Myocyte (in vitro differentiated cells): ENCODE measurements at regions not wholly inside any gene's neighbourhood (a gene's known extent, or its start where the extent isn't known, plus 50 kb on each side); places are given as distances from the start of the nearest gene placed in this dataset.
"Not testable (repeated sequence)": the region's sequence is repeated elsewhere in the genome, so short reads cannot be mapped to it uniquely, and the experiment has no call there.

Source experiments
- DNase-seq: peaks from one replicate; pipeline ENCODE4 v3.0.0-alpha.2; 2012; ENCODE audit warnings: low read depth

DNA sequence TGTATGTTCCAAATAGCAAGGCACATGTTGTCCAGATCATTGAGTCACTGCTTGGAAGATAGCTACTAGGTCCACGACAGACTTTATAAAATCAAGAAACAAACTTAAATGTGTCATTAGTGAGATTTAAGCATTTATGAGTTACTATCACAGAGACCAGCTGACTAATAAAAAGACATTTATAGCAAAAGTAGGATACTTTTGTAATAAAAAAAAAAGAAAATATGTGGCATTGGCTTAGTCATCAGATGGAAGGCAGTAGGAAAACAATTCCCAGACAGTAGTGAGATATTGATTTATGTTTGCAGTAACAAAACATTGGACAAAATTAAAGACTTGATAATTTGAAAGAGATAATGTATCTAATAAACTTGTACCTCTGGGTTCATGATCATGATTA lies 881.0 kb upstream of the LRRN3 start:
- DNase-seq, result no peak

DNA sequence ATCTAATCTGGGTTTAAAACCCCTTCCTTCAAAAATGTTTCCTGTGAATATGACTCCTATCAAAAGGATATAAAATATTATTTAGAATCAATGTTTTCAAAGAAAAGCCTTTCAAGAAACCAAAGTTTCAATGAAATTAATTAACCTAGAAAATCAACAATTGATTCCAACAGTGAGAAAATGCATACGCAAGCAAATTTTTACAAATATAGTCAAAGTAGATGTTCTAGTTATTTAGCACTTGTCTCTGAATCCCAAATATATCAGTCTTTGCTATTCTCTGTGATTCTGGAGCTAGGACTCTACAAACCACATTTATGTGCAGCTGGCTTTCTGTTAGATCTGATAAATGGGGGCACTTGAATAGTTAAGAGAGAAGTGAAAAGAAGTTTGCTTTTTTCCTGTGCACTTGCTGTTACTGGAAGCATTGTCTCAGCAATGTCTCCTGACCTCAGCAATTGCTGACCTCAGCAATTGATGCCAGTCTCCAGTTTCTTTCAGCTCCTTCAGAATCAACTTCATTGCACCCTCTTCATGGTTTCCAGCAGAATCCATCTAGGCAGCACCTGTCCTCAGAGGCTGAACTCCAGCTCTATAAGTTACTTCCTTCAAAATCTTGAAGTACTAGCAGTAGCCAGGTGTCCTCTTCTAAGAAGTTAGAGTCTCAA lies 879.9 kb upstream of the LRRN3 start:
- DNase-seq, result no peak

DNA sequence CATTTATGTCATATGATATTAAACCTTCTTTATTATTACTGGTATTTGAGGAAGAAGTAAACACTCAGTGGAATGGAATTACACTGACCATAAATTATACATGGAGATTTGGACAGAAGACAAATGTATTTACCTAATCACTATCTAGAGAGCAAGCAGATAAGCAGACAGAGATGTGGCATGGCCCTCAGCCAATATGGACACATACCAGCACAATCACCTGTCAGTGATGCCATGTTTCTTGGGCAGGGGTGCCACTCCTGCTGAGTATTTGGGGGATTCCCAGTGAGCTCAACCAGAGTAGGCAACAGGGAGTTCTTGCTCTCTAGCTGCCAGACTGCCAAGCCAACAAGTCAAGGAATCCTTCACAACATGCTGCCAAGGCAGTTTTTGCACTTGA lies 866.3 kb upstream of the LRRN3 start:
- no peak for DNase-seq

DNA sequence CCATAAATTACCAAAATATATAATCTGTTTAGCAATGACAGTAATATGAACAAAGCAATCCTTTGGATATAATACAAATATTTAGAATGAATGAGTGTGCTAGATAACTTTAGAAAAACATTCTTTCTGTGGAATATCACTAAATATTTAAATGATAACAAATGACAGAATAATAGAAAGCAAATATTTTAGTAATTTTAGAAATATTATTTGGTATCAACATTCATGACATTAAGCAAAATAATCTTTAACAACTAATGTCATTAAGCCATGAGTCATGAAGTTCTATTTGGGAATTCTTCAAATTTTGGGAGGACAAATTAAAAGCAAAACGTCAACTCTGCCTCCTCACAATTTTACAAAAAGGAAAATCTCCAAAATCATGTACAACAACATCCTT lies 844.8 kb upstream of the LRRN3 start:
- no peak for DNase-seq

DNA sequence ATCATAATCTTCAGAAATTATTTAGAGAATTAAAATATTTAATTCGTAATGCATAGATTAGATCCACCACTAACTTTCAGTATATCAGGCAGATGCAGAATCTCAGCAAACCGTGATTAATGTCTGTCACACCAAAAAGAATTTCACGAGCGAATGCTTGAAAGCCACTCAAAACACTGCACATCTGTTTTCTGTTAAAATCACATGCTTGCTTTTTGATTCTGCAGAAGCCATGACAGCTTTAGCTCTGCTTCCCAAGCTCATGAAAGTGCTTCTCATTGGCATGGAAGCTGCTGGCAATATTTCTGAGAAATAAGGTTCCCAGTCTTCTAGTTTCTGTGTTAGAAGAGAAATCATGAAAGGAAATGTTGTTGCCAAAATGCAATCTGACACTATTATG lies 837.8 kb upstream of the LRRN3 start:
- no peak for DNase-seq

DNA sequence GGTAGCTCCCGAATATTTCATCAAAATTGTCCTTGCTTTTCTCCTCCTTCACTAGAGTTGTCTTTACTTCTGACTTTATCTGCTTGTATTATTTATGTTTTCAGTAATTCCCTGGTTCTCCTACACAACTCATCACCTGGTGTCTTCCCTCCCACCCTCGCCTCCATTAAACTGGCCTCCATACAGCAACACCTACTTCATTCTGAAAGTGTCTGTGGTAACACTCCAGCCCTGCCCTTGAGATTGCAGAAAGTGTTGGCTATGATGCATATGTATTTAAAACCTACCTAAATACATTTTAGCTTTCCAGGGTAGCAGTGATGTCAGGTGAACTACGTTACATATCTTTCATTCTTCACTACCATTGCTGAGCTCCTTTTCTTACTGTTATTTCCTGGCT lies 833.3 kb upstream of the LRRN3 start:
- no peak for DNase-seq

DNA sequence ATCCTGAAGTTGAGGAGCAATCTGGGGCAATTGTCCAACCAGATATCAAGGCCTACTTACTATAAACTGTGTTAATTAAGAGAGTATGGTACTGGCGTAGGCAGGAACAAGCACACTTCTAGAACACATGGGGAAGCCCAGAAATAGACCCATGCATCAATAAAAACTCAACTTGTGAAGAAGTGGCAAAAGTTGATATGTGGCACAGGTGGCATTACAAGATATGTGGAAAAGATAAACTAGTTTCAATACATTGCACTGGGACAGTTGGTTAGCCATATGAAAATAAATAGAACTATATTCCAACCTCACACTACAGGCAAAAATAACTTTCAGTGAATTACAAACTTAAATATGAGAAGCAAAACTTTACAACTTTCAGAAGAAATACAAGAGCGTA lies 828.7 kb upstream of the LRRN3 start:
- no peak for DNase-seq

DNA sequence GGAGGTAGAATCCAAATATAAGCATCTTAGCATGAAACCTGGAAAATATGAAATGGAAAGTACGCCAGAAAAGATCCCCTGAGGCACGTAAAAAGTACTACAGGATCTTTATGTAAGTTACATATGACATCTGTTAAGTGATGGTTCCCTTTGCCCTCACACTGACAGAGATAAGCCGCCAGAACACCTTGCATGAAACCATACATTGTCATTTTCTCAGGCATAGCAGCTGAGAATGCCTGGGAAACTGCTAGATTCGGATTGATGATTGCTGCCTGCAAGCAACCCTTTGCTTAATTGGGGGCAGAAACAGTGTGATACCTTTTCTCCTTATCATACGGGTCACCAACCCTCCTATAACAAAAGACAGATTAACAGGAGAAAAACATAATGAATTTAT lies 826.6 kb upstream of the LRRN3 start:
- no peak for DNase-seq

DNA sequence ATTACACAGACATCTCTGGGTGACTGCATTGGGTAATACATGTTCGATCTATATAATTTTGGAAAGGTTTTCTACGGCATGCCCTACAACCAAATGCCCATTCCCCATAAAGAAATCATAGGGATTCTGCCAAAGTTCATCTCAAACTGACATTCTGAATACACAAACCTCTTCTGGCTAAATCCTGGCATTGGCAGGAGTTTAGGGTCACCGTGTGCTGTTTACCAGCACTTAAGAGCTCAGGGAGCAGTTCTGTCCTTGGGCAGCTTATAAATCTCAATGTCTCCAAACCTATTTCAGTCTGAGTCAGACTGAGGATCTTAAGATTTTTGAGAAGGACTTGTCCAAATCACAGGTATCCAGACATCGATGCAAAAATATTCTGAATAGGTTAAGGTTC lies 809.6 kb upstream of the LRRN3 start:
- DNase-seq, result no peak

DNA sequence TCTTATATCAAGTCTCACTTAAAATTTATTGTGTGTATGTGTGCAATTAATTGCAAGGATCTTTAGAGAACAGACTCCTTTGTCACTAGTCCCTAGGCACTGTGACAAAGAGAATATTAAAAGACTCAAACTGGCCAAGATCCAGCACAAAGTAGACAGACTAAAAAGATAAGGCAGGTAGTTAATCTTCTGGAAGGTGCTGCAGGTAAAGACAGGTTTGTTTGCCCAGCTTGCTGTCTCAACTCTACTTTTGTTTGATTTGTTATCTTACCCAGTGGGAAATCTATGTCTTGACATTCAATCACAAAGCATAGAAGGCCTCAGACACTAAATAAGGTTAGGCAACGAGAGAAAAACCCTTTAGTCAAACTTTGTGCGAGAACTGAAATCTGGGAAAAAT lies 807.9 kb upstream of the LRRN3 start:
- no peak for DNase-seq

DNA sequence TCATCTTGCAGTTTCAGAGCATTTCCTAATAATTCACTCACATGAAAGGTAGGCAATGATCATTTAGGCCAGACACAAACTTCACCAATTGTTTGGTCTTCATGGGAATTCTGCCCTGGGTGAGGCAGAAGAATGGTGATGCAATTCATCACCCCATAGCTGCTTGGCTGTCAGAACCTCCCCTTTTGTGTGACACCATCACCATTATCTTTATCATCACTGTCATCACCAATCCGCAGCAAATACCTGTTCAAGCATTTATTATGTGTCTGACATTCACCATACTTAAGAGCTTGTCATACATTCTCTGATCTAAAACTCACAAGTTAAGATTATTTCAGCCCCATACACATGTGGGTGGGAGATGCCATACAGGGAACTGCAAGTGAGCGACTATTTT lies 799.5 kb upstream of the LRRN3 start:
- DNase-seq, result no peak

DNA sequence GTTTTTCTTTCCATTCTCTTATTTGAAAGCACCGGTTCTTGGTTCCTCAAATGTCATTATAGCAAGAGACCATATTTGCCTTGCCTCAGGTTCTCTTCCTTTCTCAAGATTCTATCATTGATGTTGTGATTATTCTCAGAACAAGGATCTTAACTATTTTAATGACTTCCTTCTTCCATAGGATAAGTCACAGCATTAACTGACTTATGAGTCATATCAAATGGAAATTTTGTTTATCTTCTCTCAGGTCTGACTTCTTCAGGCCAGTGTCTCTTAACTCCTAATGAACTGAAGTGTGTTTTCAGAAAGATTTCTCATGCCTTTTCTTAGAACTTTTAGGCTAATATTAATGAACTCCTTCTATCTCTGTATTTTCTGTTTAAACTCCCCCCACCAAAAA lies 794.6 kb upstream of the LRRN3 start:
- DNase-seq, result no peak

DNA sequence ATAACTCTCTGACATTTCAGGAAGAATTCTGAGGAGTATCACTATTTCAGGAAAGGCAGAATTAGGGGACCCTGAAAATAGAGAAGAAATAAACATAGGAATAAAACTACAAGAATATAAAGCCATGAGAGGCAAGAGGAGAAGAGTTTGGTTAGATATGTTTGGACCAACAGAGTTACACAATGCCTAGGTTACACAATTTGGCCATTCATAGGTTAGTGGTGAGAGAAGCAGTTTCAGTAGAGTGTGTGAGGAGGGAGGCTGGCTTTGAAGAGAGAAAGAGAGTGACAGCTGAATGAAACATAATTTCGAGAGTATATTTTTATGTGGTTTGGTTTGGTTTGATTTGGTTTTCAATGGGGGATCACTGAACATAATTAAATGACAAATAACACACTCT lies 783.2 kb upstream of the LRRN3 start:
- DNase-seq, result no peak

DNA sequence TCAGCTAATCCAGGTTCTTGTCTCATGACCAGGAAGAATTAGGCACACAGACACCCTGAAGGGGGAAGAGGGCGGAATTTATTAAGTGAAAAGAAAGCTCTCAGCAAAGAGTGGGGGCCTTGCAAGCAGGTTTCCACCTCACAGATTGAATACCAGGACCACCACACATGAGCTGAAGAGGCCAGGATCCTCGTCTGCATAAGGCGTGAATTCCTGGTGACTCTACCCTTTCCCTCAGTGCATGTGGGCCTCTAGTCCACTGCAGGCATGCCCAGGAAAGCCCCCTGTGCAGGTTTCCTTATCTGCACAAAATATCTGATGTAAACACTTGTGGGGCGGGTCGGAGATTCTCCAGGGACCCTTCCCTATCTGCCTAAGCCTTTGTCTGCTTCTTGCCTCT lies 782.1 kb upstream of the LRRN3 start:
- DNase-seq, result no peak

DNA sequence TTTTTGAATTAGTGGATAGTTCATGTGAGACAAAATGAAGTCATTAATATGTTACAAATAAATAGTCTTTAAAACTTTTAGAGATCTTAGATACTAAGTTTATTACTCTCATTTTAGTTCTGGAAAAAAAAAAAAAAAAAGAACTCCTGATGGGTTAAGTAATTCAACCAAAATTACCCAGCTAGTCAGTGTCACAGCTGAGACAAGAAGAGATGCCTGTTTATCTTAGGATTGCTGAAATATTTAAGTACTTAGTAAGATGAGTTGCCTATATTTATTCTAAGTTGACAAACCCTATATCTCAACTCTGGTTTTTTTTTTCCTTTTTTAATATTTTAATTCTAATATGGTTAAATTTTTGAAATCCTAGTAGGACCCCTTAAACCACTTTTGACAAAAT lies 781.0 kb upstream of the LRRN3 start:
- no peak for DNase-seq

DNA sequence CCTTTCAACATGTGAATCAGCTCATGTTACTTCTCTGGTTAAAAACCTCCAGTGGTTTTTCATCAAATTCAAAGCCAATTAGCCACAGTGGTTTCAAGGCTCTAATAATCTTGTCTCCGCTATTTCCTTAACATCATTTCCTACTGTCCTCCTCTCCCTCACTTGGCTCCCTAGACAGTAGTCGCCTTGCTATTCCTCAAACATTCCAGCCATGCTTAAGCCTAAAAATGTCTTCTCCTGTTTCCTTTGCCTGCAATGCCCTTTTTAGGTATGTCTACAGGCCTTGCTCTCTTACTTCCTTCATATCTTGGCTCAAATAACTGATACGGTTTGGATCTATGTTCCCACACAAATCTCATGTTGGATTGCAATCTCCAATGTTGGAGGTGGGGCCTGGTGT lies 779.4 kb upstream of the LRRN3 start:
- DNase-seq, result no peak

DNA sequence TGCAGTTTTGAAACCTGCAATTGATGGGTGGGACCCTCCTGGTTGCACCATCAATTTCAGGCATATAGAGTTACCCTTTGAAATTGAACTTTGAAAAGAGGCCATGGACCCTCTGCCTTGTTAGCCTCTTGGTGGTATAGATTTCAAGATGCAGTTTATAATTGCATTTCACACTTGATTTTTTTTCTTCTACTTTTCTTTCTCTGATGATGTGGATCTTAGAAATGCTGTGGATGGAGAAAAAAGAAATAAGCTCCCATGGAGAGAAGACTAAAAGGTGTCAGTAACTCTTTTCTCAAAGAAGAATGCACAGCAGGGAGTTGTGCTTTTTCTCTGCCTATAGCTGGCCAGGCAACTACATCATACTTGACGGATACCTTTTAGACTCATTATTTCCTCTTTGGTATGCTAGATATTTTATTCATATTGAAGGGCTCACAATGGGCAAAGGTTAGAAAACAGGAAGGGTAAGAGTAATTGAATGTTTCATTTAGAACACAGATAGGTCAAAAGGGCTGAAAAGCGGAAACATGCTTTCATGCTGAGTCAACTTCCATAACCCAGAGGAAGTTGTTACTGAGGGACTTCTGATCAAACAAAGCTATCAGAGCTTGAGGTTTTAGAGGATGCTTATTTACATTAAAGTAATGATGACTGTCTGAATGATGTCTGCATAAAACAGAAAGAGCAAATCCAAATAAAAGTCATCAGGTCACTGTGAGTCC lies 773.2 kb upstream of the LRRN3 start:
- no peak for DNase-seq

DNA sequence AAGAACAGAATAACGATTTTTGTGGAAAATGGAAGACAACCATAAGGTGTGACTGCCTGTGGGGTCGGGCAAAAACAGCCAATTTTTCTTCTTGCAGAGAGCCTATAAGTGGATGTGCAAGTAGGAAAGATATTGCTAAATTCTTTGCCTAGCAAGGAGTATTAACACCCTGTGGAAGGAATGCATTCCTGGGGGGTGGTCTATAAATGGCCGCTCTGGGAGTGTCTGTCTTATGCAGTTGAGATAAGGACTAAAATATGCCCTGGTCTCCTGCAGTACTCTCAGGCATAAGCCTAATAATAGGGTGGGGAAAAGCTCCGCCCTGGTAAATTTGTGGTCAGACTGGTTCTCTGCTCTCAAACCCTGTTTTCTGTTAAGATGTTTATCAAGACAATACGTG lies 770.6 kb upstream of the LRRN3 start:
- DNase-seq, result not testable (repeated sequence)

DNA sequence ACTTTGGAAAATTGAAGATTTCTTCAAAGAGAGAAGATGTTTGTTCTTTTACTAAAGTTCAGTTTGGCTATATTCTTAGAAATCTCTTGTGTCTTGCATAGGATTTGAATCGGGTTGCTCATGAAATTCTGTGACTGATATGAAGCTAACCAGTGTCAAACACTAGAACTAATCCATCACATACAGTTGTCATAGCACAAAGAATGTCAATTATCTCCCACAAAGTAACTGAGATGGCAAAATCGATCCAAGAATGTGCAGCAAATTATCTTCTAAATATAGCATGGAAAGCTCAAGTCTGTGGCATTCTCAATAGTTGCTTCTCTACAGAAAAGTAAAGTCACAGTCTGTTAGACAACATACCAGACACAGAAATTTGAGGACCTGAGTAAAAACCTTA lies 768.1 kb upstream of the LRRN3 start:
- no peak for DNase-seq

DNA sequence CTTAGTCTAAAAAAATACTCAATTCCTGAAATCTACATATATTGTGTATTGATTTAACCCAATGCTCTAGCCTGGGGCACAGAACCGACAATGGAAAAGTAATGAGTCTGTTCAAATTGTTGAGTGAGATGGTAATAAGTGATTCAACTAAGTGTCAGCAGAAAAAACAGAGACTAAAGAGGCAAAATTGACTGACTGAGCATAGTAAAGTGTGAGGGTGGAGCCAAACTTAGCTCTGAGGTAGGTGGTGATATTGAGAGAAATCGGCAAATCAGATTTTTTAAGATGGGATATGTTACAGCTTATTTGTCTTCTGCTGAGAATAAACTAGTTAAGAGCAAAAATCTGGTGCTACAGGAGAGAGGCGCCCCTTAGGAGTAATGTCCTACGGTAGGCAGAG lies 764.0 kb upstream of the LRRN3 start:
- DNase-seq, result no peak

DNA sequence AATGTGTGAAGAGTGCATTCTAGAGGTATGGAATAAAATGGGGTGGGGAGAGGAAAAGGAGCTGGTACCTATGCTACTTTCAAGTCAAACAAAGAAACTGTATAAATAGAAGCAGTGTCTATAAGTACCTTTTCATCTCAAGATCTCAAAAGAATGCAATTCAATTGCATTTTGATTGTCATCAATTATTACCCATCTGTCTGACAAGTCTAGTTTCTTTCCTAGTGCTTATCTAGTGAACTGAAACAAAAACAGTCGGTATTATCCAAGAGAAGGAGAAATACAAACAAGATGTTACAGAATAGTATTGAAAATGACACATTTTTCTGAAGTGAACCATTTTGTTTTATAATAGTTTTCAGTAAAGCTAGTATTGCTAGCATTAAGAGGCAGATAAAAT lies 754.5 kb upstream of the LRRN3 start:
- DNase-seq, result no peak

DNA sequence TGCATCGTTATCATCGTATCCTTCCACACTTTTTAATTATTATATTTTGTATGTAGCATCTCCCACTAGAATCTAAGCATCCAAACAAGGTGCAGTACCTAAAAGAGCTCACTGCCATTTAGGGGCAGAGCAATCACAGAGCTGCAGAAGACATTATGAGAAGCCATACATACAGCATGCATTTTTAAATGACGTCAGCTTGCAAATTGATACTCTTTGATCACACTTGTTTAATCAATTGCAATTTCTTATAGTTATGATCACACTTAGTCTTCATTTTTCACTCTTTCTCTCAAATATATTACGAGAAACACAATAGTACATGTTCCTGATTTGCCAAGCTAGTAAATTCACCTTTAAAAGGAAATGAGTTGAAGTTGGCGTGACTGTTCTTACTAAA lies 753.3 kb upstream of the LRRN3 start:
- no peak for DNase-seq

DNA sequence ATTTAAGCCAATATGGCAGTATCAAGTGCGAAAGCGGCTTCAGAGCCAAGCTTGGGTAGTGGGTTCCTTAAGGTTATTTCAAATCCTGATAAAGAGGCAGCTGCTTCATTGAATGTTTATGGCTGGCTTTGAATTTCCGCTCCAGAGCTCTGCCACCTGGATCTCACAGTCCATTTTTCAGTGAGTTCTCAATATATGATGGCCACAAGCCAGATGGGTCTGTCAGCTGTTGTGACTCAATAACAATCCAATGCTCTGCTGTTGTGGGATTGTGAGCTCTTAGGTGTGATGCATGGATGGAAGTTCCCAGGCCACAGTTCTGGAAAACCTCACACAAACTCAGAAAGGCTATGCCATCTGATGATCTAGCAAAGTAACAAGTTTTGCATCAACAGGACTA lies 743.8 kb upstream of the LRRN3 start:
- peak; percentile 13 for DNase-seq

DNA sequence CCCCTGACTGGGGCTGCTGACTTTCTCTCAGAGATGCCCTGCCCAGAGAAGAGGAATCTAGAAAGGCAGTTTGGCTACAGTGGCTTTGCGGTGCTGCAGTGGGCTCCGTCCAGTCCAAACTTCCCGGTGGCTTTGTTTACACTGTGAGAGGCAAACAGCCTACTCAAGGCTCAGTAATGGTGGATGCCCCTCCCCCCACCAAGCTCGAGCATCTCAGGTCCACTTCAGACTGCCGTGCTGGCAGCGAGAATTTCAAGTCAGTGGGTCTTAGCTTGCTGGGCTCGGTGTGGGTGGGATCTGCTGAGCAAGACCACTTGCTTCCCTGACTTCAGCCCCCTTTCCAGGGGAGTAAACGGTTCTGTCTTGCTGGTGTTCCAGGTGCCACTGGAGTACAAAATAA lies 734.5 kb upstream of the LRRN3 start:
- no peak for DNase-seq
